Fibroblast of mammary gland (primary cell): ENCODE measurements at regions not wholly inside any gene's neighbourhood (a gene's known extent, or its start where the extent isn't known, plus 50 kb on each side); places are given as distances from the start of the nearest gene placed in this dataset.

ENCODE experiments used
- DNase-seq: peaks from one replicate; pipeline ENCODE4 v3.0.0-alpha.2; 2010; ENCODE audit warnings: low read depth
- H3K4me3 ChIP-seq: 2 replicates; pipeline ENCODE4 v1.5.1; 2011; ENCODE audit warnings: low read depth, mild to moderate bottlenecking, low read length, moderate library complexity; ENCODE audit not compliant: control insufficient read depth
- TF ChIP-seq, protein P1 (sequence below): conservative IDR thresholded peaks from 2 replicates; pipeline ENCODE4 v1.5.1; 2011; ENCODE audit warnings: low read depth, low read length, inconsistent platforms; ENCODE audit not compliant: control insufficient read depth, insufficient read depth

DNA sequence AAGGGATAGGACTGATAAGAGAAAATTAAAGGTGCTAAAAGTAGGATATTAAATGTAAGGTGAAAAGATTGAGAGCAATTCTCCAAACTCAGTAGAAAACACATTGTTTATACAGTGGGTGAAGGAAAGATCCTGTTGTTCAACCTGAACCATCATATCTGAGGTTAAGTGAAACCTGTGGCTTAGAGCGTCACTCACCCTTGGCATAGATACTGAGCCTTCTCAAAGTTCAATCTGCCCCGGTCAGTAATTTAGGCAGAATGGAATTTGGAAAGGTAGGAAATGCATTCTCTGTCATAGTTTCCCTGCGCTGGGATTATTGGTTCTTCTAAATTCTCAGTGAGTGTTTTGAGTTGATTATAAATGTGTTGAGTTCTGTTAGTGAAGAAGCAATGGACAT is 456.2 kb upstream of the NMUR2 start:
- DNase-seq = no peak
- TF ChIP-seq, protein P1, sequence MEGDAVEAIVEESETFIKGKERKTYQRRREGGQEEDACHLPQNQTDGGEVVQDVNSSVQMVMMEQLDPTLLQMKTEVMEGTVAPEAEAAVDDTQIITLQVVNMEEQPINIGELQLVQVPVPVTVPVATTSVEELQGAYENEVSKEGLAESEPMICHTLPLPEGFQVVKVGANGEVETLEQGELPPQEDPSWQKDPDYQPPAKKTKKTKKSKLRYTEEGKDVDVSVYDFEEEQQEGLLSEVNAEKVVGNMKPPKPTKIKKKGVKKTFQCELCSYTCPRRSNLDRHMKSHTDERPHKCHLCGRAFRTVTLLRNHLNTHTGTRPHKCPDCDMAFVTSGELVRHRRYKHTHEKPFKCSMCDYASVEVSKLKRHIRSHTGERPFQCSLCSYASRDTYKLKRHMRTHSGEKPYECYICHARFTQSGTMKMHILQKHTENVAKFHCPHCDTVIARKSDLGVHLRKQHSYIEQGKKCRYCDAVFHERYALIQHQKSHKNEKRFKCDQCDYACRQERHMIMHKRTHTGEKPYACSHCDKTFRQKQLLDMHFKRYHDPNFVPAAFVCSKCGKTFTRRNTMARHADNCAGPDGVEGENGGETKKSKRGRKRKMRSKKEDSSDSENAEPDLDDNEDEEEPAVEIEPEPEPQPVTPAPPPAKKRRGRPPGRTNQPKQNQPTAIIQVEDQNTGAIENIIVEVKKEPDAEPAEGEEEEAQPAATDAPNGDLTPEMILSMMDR = no peak
- H3K4me3 ChIP-seq = no peak overlapping the region

DNA sequence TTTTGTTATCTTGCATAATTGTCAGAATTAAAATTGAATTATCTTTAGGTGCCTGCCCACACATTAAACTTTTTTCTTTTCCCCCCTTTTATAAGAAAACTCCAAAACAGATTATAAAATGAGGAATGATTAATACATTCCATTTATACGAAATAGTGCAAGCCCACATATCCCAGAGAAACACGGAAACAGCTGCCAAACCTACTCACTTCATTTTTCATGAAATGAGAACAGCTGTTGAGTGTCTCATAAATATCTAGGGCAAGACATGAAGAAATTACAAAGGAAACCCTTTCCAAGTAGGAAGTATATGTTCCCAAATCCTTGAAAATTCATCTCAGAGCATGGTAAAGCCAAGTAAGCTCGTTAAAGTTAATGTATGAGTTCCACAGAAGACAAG is 459.4 kb upstream of the NMUR2 start:
- no peak for DNase-seq
- no peak overlapping the region for H3K4me3 ChIP-seq
- TF ChIP-seq, protein P1 = no peak

DNA sequence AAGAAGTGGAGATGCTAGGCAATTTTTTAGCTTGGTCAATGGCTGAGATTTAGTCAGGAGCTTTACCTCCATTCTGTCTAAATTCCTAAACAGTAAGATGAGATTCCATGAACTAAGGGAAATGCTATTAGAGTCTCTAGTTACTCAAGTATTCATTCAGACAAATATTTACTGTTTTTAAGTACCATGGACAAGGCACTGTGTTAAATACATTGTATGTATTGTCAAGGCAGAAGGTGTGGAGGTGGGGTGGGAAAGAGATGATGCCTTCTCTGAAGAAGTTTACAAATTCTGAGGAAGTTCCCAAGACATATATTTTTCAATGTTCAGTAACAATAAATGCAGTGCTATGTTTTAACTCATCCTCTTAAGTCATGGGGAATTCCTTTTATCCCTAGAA is 459.9 kb upstream of the NMUR2 start:
- TF ChIP-seq, protein P1 = no peak
- H3K4me3 ChIP-seq = no peak overlapping the region
- DNase-seq = no peak

DNA sequence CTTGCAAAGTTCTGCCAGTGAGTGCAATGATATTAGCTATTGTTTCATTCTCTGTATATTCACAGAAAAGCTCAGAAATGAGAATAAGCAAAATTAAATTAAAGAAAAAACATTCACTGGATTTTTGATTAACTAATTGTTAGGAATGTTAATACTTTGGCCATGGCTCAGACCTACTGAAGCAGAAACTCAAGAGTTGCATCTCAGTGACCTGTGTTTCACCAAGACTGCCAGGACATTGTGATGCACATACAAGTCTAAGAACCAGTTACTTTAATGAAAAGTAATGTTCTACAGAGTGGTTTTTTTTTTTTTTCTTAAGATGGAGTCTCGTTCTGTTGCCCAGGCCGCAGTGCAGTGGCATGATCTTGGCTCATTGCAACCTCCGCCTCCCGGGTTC is 464.9 kb upstream of the NMUR2 start:
- no peak for DNase-seq
- no peak overlapping the region for H3K4me3 ChIP-seq
- TF ChIP-seq, protein P1 = no peak

DNA sequence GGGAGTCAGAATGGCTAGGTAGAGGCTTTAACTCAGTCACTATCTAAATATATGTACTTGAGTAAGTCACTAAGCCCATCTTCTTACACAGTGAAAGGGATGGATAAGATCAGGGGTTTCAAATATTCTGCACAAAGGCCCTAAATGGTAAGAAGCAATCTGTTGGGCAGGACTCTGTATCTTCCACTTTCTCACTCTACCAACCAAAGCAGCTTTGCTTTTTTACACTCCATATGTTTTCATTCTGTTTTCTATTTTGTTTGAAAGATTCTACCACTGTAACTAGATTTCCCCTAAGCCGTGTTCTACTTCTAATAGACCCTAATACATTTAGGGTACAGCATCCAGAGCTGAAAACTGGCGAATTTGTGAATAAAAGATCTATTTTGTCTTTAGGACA is 477.5 kb upstream of the NMUR2 start:
- H3K4me3 ChIP-seq = no peak overlapping the region
- TF ChIP-seq, protein P1 = no peak
- no peak for DNase-seq

DNA sequence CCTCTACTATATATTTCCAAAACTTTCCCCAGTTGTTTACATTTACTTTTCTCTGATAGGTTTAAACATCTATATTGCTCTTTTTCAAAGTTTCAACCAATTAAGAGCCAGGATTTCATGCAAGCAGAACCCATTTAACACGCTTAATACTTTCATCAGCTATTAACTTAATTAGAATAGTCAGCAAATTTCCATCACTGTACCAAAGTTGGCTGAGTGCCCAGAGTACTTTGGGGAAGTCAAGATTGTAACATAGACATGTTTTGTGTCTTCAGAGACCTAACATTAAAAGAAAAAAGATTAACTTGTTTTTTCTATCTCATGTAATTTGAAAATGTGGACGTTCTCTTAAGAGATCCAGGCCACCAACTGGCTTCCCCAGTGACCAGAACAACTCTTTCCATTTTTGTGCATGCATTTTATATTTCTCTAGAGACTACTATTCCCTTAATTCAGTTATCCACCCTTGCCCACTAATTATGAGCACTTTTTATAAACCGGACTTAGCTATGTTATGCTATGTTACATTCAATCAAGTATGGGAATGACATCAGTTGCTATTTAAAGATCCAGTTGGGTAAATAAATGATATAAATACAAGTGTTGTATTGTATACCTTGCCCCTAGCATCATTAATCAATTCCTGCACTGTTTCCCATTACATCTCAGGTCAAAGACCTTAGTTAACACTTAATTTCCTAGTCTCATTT is 478.1 kb upstream of the NMUR2 start:
- no peak for DNase-seq
- H3K4me3 ChIP-seq = no peak overlapping the region
- TF ChIP-seq, protein P1 = no peak

DNA sequence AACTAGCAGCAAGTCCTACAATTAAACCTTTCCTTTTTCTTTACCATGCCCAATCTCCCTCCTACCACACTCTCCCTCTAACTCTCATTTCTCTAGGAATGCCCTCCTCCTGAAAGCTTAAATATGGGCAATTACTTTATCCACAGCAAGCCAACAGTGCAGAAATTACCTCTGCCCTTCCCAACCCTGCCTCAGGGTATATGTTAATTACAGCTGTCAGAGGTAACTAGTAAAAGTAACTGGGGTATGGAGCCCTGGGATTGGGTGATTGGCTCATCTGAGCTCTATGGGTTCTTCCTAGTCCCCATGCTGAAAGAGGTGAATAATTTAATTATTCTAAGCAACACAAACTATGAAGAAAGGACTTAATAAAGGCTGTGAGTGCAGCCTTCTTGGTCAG is 478.9 kb upstream of the NMUR2 start:
- DNase-seq = no peak
- TF ChIP-seq, protein P1 = no peak
- H3K4me3 ChIP-seq = no peak overlapping the region
